MM.1S (cell line): ENCODE measurements at regions not wholly inside any gene's neighbourhood (a gene's known extent, or its start where the extent isn't known, plus 50 kb on each side); places are given as distances from the start of the nearest gene placed in this dataset.

ENCODE experiments used
- DNase-seq: peaks from one replicate; pipeline ENCODE4 v3.0.0-alpha.2; 2015
- H2AFZ ChIP-seq: fragments of 300-600 bp; sonication (generic); 2 replicates; pipeline ENCODE4 v1.6.0; 2016; ENCODE audit warnings: antibody characterized with exemption, low read length
- H3F3A ChIP-seq: fragments of 300-600 bp; sonication (generic); 2 replicates; pipeline ENCODE4 v1.6.1; 2016; ENCODE audit warnings: mild to moderate bottlenecking, antibody characterized with exemption, low read length, moderate library complexity, mixed read lengths; ENCODE audit not compliant: insufficient read depth
- H3K27ac ChIP-seq: fragments of 300-600 bp; sonication (generic); 2 replicates; pipeline ENCODE4 v1.5.1; 2016; ENCODE audit warnings: mild to moderate bottlenecking, low read length
- H3K27me3 ChIP-seq: fragments of 300-600 bp; sonication (generic); replicated peaks from 2 replicates; pipeline ENCODE4 v1.6.0; 2016; ENCODE audit warnings: low read length; ENCODE audit not compliant: insufficient read depth
- H3K36me3 ChIP-seq: fragments of 300-600 bp; sonication (generic); replicated peaks from 2 replicates; pipeline ENCODE4 v1.6.1; 2016; ENCODE audit warnings: mild to moderate bottlenecking, low read length, mixed read lengths; ENCODE audit not compliant: insufficient read depth
- H3K4me1 ChIP-seq: fragments of 300-600 bp; sonication (generic); 2 replicates; pipeline ENCODE4 v1.6.1; 2016; ENCODE audit warnings: low read length, mixed read lengths
- H3K4me2 ChIP-seq: fragments of 300-600 bp; sonication (generic); 2 replicates; pipeline ENCODE4 v1.6.0; 2016; ENCODE audit warnings: low read depth, low read length
- H3K4me3 ChIP-seq: fragments of 300-600 bp; sonication (generic); 2 replicates; pipeline ENCODE4 v1.5.1; 2016; ENCODE audit warnings: low read length, mixed read lengths
- H3K79me2 ChIP-seq: fragments of 300-600 bp; sonication (generic); 2 replicates; pipeline ENCODE4 v1.6.1; 2016; ENCODE audit warnings: mixed run types, low read length, mixed read lengths
- H3K9ac ChIP-seq: fragments of 300-600 bp; sonication (generic); 2 replicates; pipeline ENCODE4 v1.6.1; 2016; ENCODE audit warnings: low read length, mixed read lengths
- H3K9me2 ChIP-seq: fragments of 300-600 bp; sonication (generic); replicated peaks from 2 replicates; pipeline ENCODE4 v1.6.1; 2016; ENCODE audit warnings: mild to moderate bottlenecking, low read length, mixed read lengths; ENCODE audit not compliant: insufficient read depth
- H3K9me3 ChIP-seq: fragments of 300-600 bp; sonication (generic); replicated peaks from 2 replicates; pipeline ENCODE4 v1.6.1; 2016; ENCODE audit warnings: mild to moderate bottlenecking, low read length, mixed read lengths; ENCODE audit not compliant: insufficient read depth
- H4K20me1 ChIP-seq: fragments of 300-600 bp; sonication (generic); 2 replicates; pipeline ENCODE4 v1.6.1; 2016; ENCODE audit warnings: mild to moderate bottlenecking, low read length, moderate library complexity, mixed read lengths; ENCODE audit not compliant: insufficient read depth
- CTCF ChIP-seq: fragments of 300-600 bp; sonication (generic); IDR thresholded peaks from 2 replicates; pipeline ENCODE4 v1.5.1; 2016; ENCODE audit warnings: antibody characterized with exemption, low read length, mixed read lengths
- EZH2 ChIP-seq: fragments of 300-600 bp; sonication (generic); optimal IDR thresholded peaks from 2 replicates; pipeline ENCODE3; 2017; ENCODE audit warnings: low read depth, mild to moderate bottlenecking, antibody characterized with exemption, low read length, mixed read lengths
- EZH2phosphoT487 ChIP-seq: fragments of 300-600 bp; sonication (generic); IDR thresholded peaks from 2 replicates; pipeline ENCODE4 v1.6.1; 2018; ENCODE audit warnings: antibody characterized with exemption, low read length

- no peaks in the 10 kb centered on the region for H3K79me2 ChIP-seq
- H3K27ac ChIP-seq, result no peak overlapping the region
- TF ChIP-seq EZH2phosphoT487 (no peak), EZH2 (no peak), CTCF (no peak)
- H3K4me2 ChIP-seq, result no peak overlapping the region
- no peak overlapping the region for H3K9ac ChIP-seq
- H3K9me3 ChIP-seq, result no peaks in the 10 kb centered on the region
- no peaks in the 10 kb centered on the region for H3K36me3 ChIP-seq
- no peak overlapping the region for H2AFZ ChIP-seq
- peaks cover 5% of the 10 kb centered on the region; the same call in 1 of the 2 replicates for H3F3A ChIP-seq
- peaks cover 16% of the 10 kb centered on the region for H3K4me1 ChIP-seq
- H3K9me2 ChIP-seq, result no peaks in the 10 kb centered on the region
- no peaks in the 10 kb centered on the region for H3K27me3 ChIP-seq
- DNase-seq, result no peak
- no peaks in the 10 kb centered on the region for H4K20me1 ChIP-seq
- no peak overlapping the region for H3K4me3 ChIP-seq
Measured at GRCh38 chr18:8962855-8963635, 139.5 kb upstream of the NDUFV2 start.

GRCh38 chr18:8963876-8964275, 138.6 kb upstream of the NDUFV2 start:
- Histone ChIP-seq H3K4me2 (no peak overlapping the region), H3K9me2 (no peaks in the 10 kb centered on the region)

GRCh38 chr18:8965398-8965797, 137.1 kb upstream of the NDUFV2 start:
- Histone ChIP-seq H4K20me1 (no peaks in the 10 kb centered on the region), H3K27me3 (no peaks in the 10 kb centered on the region), H3K36me3 (no peaks in the 10 kb centered on the region), H3K9me3 (no peaks in the 10 kb centered on the region), H3F3A (peaks cover 5% of the 10 kb centered on the region; the same call in 1 of the 2 replicates), H2AFZ (no peak overlapping the region), H3K79me2 (no peaks in the 10 kb centered on the region), H3K4me2 (no peak overlapping the region), H3K4me3 (no peak overlapping the region), H3K9me2 (no peaks in the 10 kb centered on the region), H3K4me1 (peaks cover 38% of the 10 kb centered on the region), H3K27ac (no peak overlapping the region), H3K9ac (no peak overlapping the region)
- DNase-seq, result no peak
- no peak for TF ChIP-seq EZH2
- TF ChIP-seq EZH2phosphoT487, result no peak
- no peak for TF ChIP-seq CTCF

More at GRCh38 chr18:8963876-8964275, 138.6 kb upstream of the NDUFV2 start:
- H3K27ac ChIP-seq, result no peak overlapping the region
- no peaks in the 10 kb centered on the region for H3K9me3 ChIP-seq
- no peaks in the 10 kb centered on the region for H3K27me3 ChIP-seq
- H2AFZ ChIP-seq, result no peak overlapping the region
- no peak overlapping the region for H3K9ac ChIP-seq
- no peaks in the 10 kb centered on the region for H3K79me2 ChIP-seq
- no peaks in the 10 kb centered on the region for H3K36me3 ChIP-seq
- no peaks in the 10 kb centered on the region for H4K20me1 ChIP-seq
- peaks cover 5% of the 10 kb centered on the region; the same call in 1 of the 2 replicates for H3F3A ChIP-seq
- DNase-seq, result no peak
- peaks cover 23% of the 10 kb centered on the region for H3K4me1 ChIP-seq
- TF ChIP-seq EZH2, result no peak
- no peak for TF ChIP-seq EZH2phosphoT487
- no peak for TF ChIP-seq CTCF
- no peak overlapping the region for H3K4me3 ChIP-seq
